ENCODE measurements at regions not wholly inside any gene's neighbourhood (a gene's known extent, or its start where the extent isn't known, plus 50 kb on each side); places are given as distances from the start of the nearest gene placed in this dataset.

- no peak overlapping the region for H3K4me3 ChIP-seq
- DNase-seq (no peak), ATAC-seq (no peak)
- no peaks in the 10 kb centered on the region for H3K36me3 ChIP-seq
- no peaks in the 10 kb centered on the region for H3K9me3 ChIP-seq
- TF ChIP-seq CTCF (IDR thresholded peaks at IDR 0.05), result no peak
- TF ChIP-seq POLR2A (IDR thresholded peaks at IDR 0.05), result no peak
- no peaks in the 10 kb centered on the region for H3K4me1 ChIP-seq
- H3K27me3 ChIP-seq, result peaks cover 0 to 11% (median 0%) of the 10 kb centered on the region in 9 donors
- intact Hi-C loops (cut with DNase I), result no loop called here
- H3K27ac ChIP-seq, result no peak overlapping the region
- WGBS, 4 donors, result 73 to 83% (median 74%) methylated on average over 3 to 8 of the region's 8 CpGs
Measured at GRCh38 chr16:86710602-86710950, 132.2 kb downstream of the FOXL1 start.

GRCh38 chr16:86712158-86713009 is 134.0 kb downstream of the FOXL1 start:
- intact Hi-C loops (cut with DNase I), result no loop called here
- no peak for DNase-seq
- H3K27ac ChIP-seq, result no peak overlapping the region
- H3K9me3 ChIP-seq, result no peaks in the 10 kb centered on the region
- no peak for ATAC-seq
- no peaks in the 10 kb centered on the region for H3K36me3 ChIP-seq
- H3K4me1 ChIP-seq, result no peaks in the 10 kb centered on the region
- WGBS, 4 donors, result 86 to 90% (median 90%) methylated on average over 11 to 18 of the region's 18 CpGs
- TF ChIP-seq POLR2A (IDR thresholded peaks at IDR 0.05), result no peak
- no peak for TF ChIP-seq CTCF (IDR thresholded peaks at IDR 0.05)
- no peak overlapping the region for H3K4me3 ChIP-seq
- peaks cover 0 to 18% (median 0%) of the 10 kb centered on the region in 9 donors for H3K27me3 ChIP-seq

GRCh38 chr16:86713021-86713631 is 134.8 kb downstream of the FOXL1 start:
- intact Hi-C loops (cut with DNase I), result no loop called here
- Histone ChIP-seq H3K9me3 (no peaks in the 10 kb centered on the region), H3K4me1 (no peaks in the 10 kb centered on the region), H3K27ac (no peak overlapping the region), H3K27me3 (peaks cover 0 to 18% (median 0%) of the 10 kb centered on the region in 9 donors), H3K4me3 (no peak overlapping the region), H3K36me3 (no peaks in the 10 kb centered on the region)
- no peak for TF ChIP-seq POLR2A (IDR thresholded peaks at IDR 0.05)
- no peak for TF ChIP-seq CTCF (IDR thresholded peaks at IDR 0.05)
- no peak for ATAC-seq
- 80 to 84% (median 82%) methylated on average over 22 to 25 of the region's 25 CpGs for WGBS, 4 donors
- DNase-seq, result no peak

- no peak for TF ChIP-seq CTCF (IDR thresholded peaks at IDR 0.05)
- no peak for ATAC-seq
- 57 to 70% (median 63%) methylated on average over 4 of the region's 4 CpGs for WGBS, 4 donors
- Histone ChIP-seq H3K9me3 (no peaks in the 10 kb centered on the region), H3K27ac (no peak overlapping the region), H3K4me1 (no peaks in the 10 kb centered on the region), H3K36me3 (no peaks in the 10 kb centered on the region), H3K4me3 (no peak overlapping the region), H3K27me3 (peaks cover 0 to 18% (median 0%) of the 10 kb centered on the region in 9 donors)
- intact Hi-C loops (cut with DNase I), result no loop called here
- DNase-seq, result no peak
Measured at GRCh38 chr16:86714166-86714565, 135.8 kb downstream of the FOXL1 start.

Data from heart left ventricle (tissue), 16 donors.